ENCODE measurements at regions not wholly inside any gene's neighbourhood (a gene's known extent, or its start where the extent isn't known, plus 50 kb on each side); places are given as distances from the start of the nearest gene placed in this dataset.
A peak's percentile ranks its signal among the peaks of the same experiment; 100 is the strongest.

DNA sequence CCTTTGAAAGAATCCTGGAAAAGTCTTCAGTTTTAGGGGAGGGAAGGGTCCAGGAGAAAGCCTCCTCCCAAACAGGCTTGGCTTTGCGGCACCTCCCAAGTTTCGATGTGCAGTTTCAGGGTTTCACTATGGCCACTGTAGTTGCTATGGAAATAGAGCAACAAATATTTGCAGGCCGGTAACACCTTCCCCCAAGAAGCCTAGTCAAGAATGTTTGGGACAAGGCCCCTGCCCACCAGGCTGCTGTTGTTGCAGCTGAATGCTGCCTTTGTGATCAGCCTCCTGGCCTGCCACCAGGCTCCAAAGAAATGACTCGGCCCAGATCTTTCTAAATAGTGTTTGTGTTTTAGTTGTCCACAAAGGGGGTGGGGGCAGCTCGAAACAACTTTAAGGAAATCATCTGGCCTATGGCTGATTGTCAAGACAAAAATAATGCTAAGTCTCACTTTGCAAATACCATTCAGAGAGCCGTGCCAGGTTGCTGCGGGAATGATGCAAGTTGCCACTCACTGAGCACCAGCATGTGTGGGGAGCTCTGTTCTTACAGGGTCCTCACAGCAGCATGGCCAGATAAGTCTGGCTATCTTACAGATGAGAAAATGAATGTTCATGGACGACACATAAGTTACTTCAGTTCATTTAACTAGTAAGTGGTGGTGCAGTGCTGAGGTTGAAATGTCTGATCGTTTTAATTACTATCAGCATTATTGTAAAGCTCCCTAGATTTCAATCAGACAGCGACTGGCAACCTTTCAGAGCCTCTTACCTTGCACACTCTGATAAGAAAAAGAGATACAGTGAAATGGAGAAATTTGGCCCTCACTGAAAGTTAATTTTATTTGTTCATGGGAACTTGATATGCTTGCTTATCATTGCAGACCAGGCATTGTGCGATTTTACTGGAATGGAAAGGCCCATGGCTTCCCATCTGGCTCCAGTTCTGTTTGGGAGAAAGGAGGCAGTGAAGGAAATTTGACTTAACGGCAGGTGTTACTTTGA lies 91.2 kb upstream of the JUN start:
- peak in 1 of 2 experiments; percentile 13 for DNase-seq (ENCODE audit: low read depth in 1 of 2, low spot score in 2 of 2)
- Histone ChIP-seq H4K20me1 (replicated peaks in 1 of 2; ENCODE audit: control insufficient read depth in 1 of 2, insufficient read depth in 2 of 2, low read length in 2 of 2) (no peaks in the 10 kb centered on the region), H4K91ac (replicated peaks; ENCODE audit: insufficient read length, low read length) (peak overlapping the region; percentile 25), H3K27ac (ENCODE audit: low read depth, low read length) (peak overlapping the region; percentile 72), H3K4me1 (replicated peaks in 1 of 4; ENCODE audit: control insufficient read depth in 3 of 4, insufficient read depth in 4 of 4, low read length in 3 of 4) (peaks cover 0 to 14% (median 5%) of the 10 kb centered on the region in 4 experiments; a peak in 4 of 7 replicates), H3K56ac (replicated peaks; ENCODE audit: insufficient read length, low read depth, low read length) (no peak overlapping the region), H3K14ac (ENCODE audit: insufficient read length) (no peak overlapping the region), H3K18ac (ENCODE audit: extremely low read depth, low read length) (peak overlapping the region; percentile 51; the same call in 1 of the 2 replicates), H3K27me3 (replicated peaks in 1 of 4; ENCODE audit: control insufficient read depth in 3 of 4, extremely low read depth in 1 of 4, insufficient read depth in 3 of 4, low read length in 3 of 4) (no peaks in the 10 kb centered on the region), H3K9ac (replicated peaks in 1 of 4; ENCODE audit: extremely low read depth in 1 of 4, low read depth in 3 of 4, low read length in 3 of 4) (peak overlapping the region in 3 of 4 experiments; percentile 35 to 49 (median 48); a peak in 3 of 7 replicates), H3K23ac (ENCODE audit: insufficient read length) (no peak overlapping the region), H3K9me3 (ENCODE audit: insufficient read depth in 2 of 2, low read depth in 1 of 2, low read length in 1 of 2) (no peaks in the 10 kb centered on the region), H4K5ac (ENCODE audit: insufficient read length, low read depth, low read length) (peak overlapping the region; percentile 13), H2BK5ac (ENCODE audit: low read depth, low read length) (peak overlapping the region; percentile 58), H2AK5ac (ENCODE audit: low read depth, low read length) (peak overlapping the region; percentile 77; the same call in 1 of the 2 replicates), H2BK20ac (ENCODE audit: low read length) (no peak overlapping the region), H2AFZ (ENCODE audit: low read length) (peak overlapping the region; percentile 39), H3K36me3 (ENCODE audit: control insufficient read depth in 2 of 4, insufficient read depth in 4 of 4, low read length in 3 of 4) (no peaks in the 10 kb centered on the region), H3K79me1 (ENCODE audit: low read depth, low read length) (no peaks in the 10 kb centered on the region), H2BK15ac (ENCODE audit: low read length) (peak overlapping the region; percentile 54; the same call in 1 of the 2 replicates), H3K4me2 (ENCODE audit: insufficient read depth in 1 of 2, low read depth in 2 of 2, low read length in 2 of 2) (peak overlapping the region in 1 of 2 experiments; percentile 41; a peak in 3 of 4 replicates), H2BK12ac (ENCODE audit: low read depth, low read length) (peak overlapping the region; percentile 100), H2BK120ac (replicated peaks; ENCODE audit: low read depth, low read length) (peak overlapping the region; percentile 0), H3K4ac (replicated peaks; ENCODE audit: insufficient read length, low read depth, low read length) (no peak overlapping the region), H3K4me3 (ENCODE audit: extremely low read depth in 1 of 4, insufficient read depth in 2 of 4, low read depth in 3 of 4, low read length in 4 of 4) (no peak overlapping the region; a peak in 1 of 8 replicates), H3K23me2 (ENCODE audit: low read depth, low read length) (no peaks in the 10 kb centered on the region), H4K8ac (ENCODE audit: extremely low read depth, insufficient read depth, low read length) (no peak overlapping the region), H3K79me2 (ENCODE audit: control insufficient read depth in 1 of 2, insufficient read depth in 2 of 2, low read length in 2 of 2) (no peaks in the 10 kb centered on the region)
- WGBS, 2 experiments (ENCODE audit: extremely low coverage in 1 of 2, insufficient coverage in 1 of 2, insufficient read length in 1 of 2, insufficient replicate concordance in 2 of 2, low coverage in 1 of 2, low lambda C conversion rate in 2 of 2, missing lambda C conversion rate in 1 of 2) = 80% methylated on average over 12 of the region's 12 CpGs; no CpG with 5 or more reads in 1 of the 2 experiments
- CTCF ChIA-PET (ENCODE audit: partially characterized antibody) = interaction anchor here (0.6 to 1.2 kb wide), 7 partner anchors 8 to 756 kb away, joined by 3 to 4 read pairs (median 3); no protein-coding TSS in a partner anchor
- peak; percentile 19 for FAIRE-seq
- POLR2A ChIA-PET (ENCODE audit: partially characterized antibody) = interaction anchor here (1.0 to 1.4 kb wide), 4 partner anchors 14 to 91 kb away, joined by 3 to 5 read pairs (median 3); partner anchors contain the start of gene JUN
- TF ChIP-seq BRCA1 (IDR thresholded peaks at IDR 0.05; ENCODE audit: low read depth, low read length) (no peak), RBBP5 (IDR thresholded peaks at IDR 0.05; ENCODE audit: borderline replicate concordance, low read depth, low read length) (peak; percentile 78; the same call in 1 of the 2 replicates), SP1 (IDR thresholded peaks at IDR 0.05; ENCODE audit: low read depth, low read length) (peak; percentile 79), TBP (IDR thresholded peaks at IDR 0.05; ENCODE audit: low read depth, low read length) (0 out of 2 replicates have a peak, but pooled peaks have one; percentile 24), EZH2 (IDR thresholded peaks at IDR 0.05; ENCODE audit: low read depth, low read length, severe bottlenecking) (no peak), POLR2AphosphoS5 (IDR thresholded peaks at IDR 0.05; ENCODE audit: low read depth, low read length) (peak; percentile 34; the same call in 1 of the 2 replicates), RAD21 (IDR thresholded peaks at IDR 0.05 in 1 of 2, conservative IDR thresholded peaks at IDR 0.05 in 1 of 2; ENCODE audit: low read depth in 2 of 2, low read length in 2 of 2) (peak; percentile 9 to 13; a peak in 1 of 4 replicates), MAFK (IDR thresholded peaks at IDR 0.05; ENCODE audit: low read depth, low read length) (no peak)

Data from H1 (cell line).